Mesenchymal stem cell (in vitro differentiated cells and primary cell): ENCODE measurements at regions not wholly inside any gene's neighbourhood (a gene's known extent, or its start where the extent isn't known, plus 50 kb on each side); places are given as distances from the start of the nearest gene placed in this dataset.

Experiments
- DNase-seq: peaks from one replicate; pipeline ENCODE4 v3.0.0-alpha.2; 2013
- H2AFZ ChIP-seq: one replicate; pipeline ENCODE4 v1.6.1; 2013; ENCODE audit warnings: low read depth, mild to moderate bottlenecking, control low read depth, inconsistent platforms, low read length, moderate library complexity
- H2AK5ac ChIP-seq: 2 replicates; pipeline ENCODE4 v1.6.1; 2013; ENCODE audit warnings: low read length, moderate library complexity, mild to moderate bottlenecking, inconsistent platforms; ENCODE audit not compliant: severe bottlenecking
- H2BK120ac ChIP-seq: one replicate; pipeline ENCODE4 v1.6.1; 2013; ENCODE audit warnings: low read depth, mild to moderate bottlenecking, inconsistent platforms, low read length, moderate library complexity
- H2BK12ac ChIP-seq, 2 experiments: one replicate each; pipeline ENCODE4 v1.6.1; 2013; ENCODE audit warnings: inconsistent platforms in 2 of 2, low read length in 2 of 2, mild to moderate bottlenecking in 2 of 2, moderate library complexity in 2 of 2, control low read depth in 1 of 2
- H2BK15ac ChIP-seq: one replicate; pipeline ENCODE4 v1.6.1; 2013; ENCODE audit warnings: mild to moderate bottlenecking, low read depth, inconsistent platforms; ENCODE audit not compliant: poor library complexity, severe bottlenecking
- H2BK5ac ChIP-seq: 2 replicates; pipeline ENCODE4 v1.6.1; 2013; ENCODE audit warnings: low read depth, mild to moderate bottlenecking, low read length, control low read depth, inconsistent platforms; ENCODE audit not compliant: poor library complexity, severe bottlenecking
- H3K14ac ChIP-seq, 2 experiments: one replicate each; pipeline ENCODE4 v1.6.1; 2013; ENCODE audit warnings: inconsistent platforms in 2 of 2, low read length in 2 of 2, control low read depth in 1 of 2, mild to moderate bottlenecking in 1 of 2, moderate library complexity in 1 of 2
- H3K18ac ChIP-seq, 2 experiments: one replicate each; pipeline ENCODE4 v1.6.1; 2013; ENCODE audit warnings: inconsistent platforms in 2 of 2, low read length in 2 of 2, control low read depth in 1 of 2, low read depth in 1 of 2, mild to moderate bottlenecking in 1 of 2
- H3K23ac ChIP-seq, 2 experiments: one replicate each; pipeline ENCODE4 v1.6.1; 2013; ENCODE audit warnings: inconsistent platforms in 2 of 2, low read length in 2 of 2, mild to moderate bottlenecking in 2 of 2, moderate library complexity in 2 of 2, control low read depth in 1 of 2
- H3K27ac ChIP-seq: 2 replicates; pipeline ENCODE4 v1.5.1; 2013; ENCODE audit warnings: mild to moderate bottlenecking, moderate library complexity, low read length, control low read depth, inconsistent platforms; ENCODE audit not compliant: poor library complexity, severe bottlenecking
- H3K27me3 ChIP-seq, 2 experiments: 2 replicates each; pipeline versions ENCODE4 v1.6.1 to v1.7.0; 2013; ENCODE audit warnings: low read length in 2 of 2, mild to moderate bottlenecking in 2 of 2, moderate library complexity in 2 of 2, control low read depth in 1 of 2, inconsistent platforms in 1 of 2; ENCODE audit not compliant: control insufficient read depth in 1 of 2, insufficient read depth in 1 of 2
- H3K36me3 ChIP-seq, 2 experiments: 2 replicates each; pipeline versions ENCODE4 v1.6.1 to v1.7.0; 2013; ENCODE audit warnings: low read length in 2 of 2, control low read depth in 1 of 2, inconsistent platforms in 1 of 2, low read depth in 1 of 2, mild to moderate bottlenecking in 1 of 2; ENCODE audit not compliant: insufficient read depth in 2 of 2, control insufficient read depth in 1 of 2
- H3K4ac ChIP-seq, 2 experiments: one replicate each; pipeline ENCODE4 v1.6.1; 2013; ENCODE audit warnings: inconsistent platforms in 2 of 2, low read length in 2 of 2, mild to moderate bottlenecking in 2 of 2, moderate library complexity in 2 of 2, control low read depth in 1 of 2, low read depth in 1 of 2
- H3K4me1 ChIP-seq: 2 replicates; pipeline ENCODE4 v1.6.1; 2013; ENCODE audit warnings: low read depth, low read length, control low read depth; ENCODE audit not compliant: control insufficient read depth, insufficient read depth
- H3K4me2 ChIP-seq: 2 replicates; pipeline ENCODE4 v1.6.1; 2013; ENCODE audit warnings: low read length, mild to moderate bottlenecking, inconsistent platforms; ENCODE audit not compliant: poor library complexity, severe bottlenecking
- H3K4me3 ChIP-seq, 2 experiments: 2 replicates each; pipeline versions ENCODE4 v1.5.1 to v1.7.0; 2013; ENCODE audit warnings: low read length in 2 of 2, mild to moderate bottlenecking in 2 of 2, control low read depth in 1 of 2, low read depth in 1 of 2; ENCODE audit not compliant: insufficient read depth in 1 of 2
- H3K79me1 ChIP-seq: replicated peaks from 2 replicates; pipeline ENCODE4 v1.6.1; 2013; ENCODE audit warnings: mild to moderate bottlenecking, control low read depth, low read length, inconsistent platforms; ENCODE audit not compliant: poor library complexity, severe bottlenecking
- H3K9ac ChIP-seq: 2 replicates; pipeline ENCODE4 v1.7.0; 2013; ENCODE audit warnings: mild to moderate bottlenecking, low read length, moderate library complexity
- H3K9me3 ChIP-seq: 2 replicates; pipeline ENCODE4 v1.7.0; 2013; ENCODE audit warnings: mild to moderate bottlenecking, low read length; ENCODE audit not compliant: control insufficient read depth
- H4K8ac ChIP-seq: one replicate; pipeline ENCODE4 v1.6.1; 2013; ENCODE audit warnings: inconsistent platforms, mild to moderate bottlenecking, low read length, moderate library complexity
- H4K91ac ChIP-seq: one replicate; pipeline ENCODE4 v1.6.1; 2013; ENCODE audit warnings: mild to moderate bottlenecking, low read length, inconsistent platforms
- WGBS: methylation state at CpG from one replicate; pipeline ENCODE4 v1.1.7; 2013; ENCODE audit warnings: mixed read lengths; 5-methylcytosine and 5-hydroxymethylcytosine counted together

- no peak for DNase-seq
- H2BK120ac ChIP-seq, result no peak overlapping the region
- no peak overlapping the region for H3K23ac ChIP-seq
- H4K91ac ChIP-seq, result no peak overlapping the region
- H3K9ac ChIP-seq, result no peak overlapping the region
- no peak overlapping the region for H3K4me3 ChIP-seq
- no peak overlapping the region for H2BK15ac ChIP-seq
- H2BK12ac ChIP-seq, result no peak overlapping the region
- 90% methylated on average over 6 of the region's 10 CpGs for WGBS
- H3K27ac ChIP-seq, result no peak overlapping the region
- H3K27me3 ChIP-seq, result no peaks in the 10 kb centered on the region
- no peak overlapping the region for H2AFZ ChIP-seq
- H4K8ac ChIP-seq, result peak overlapping the region; percentile 42
- H2AK5ac ChIP-seq, result no peak overlapping the region
- H3K79me1 ChIP-seq, result no peaks in the 10 kb centered on the region
- H3K18ac ChIP-seq, result no peak overlapping the region
- H3K9me3 ChIP-seq, result no peaks in the 10 kb centered on the region
- H3K14ac ChIP-seq, result no peak overlapping the region
- H2BK5ac ChIP-seq, result no peak overlapping the region
- H3K4ac ChIP-seq, result no peak overlapping the region
- H3K36me3 ChIP-seq, result no peaks in the 10 kb centered on the region
- H3K4me1 ChIP-seq, result no peaks in the 10 kb centered on the region
- no peak overlapping the region for H3K4me2 ChIP-seq
Measured at GRCh38 chr13:47796816-47797215, 204.3 kb downstream of the SUCLA2 start.

- Histone ChIP-seq H2AFZ (no peak overlapping the region), H3K23ac (no peak overlapping the region), H2AK5ac (no peak overlapping the region), H3K4ac (no peak overlapping the region), H3K27ac (no peak overlapping the region), H3K9ac (no peak overlapping the region), H4K91ac (no peak overlapping the region), H3K4me2 (no peak overlapping the region), H3K79me1 (no peaks in the 10 kb centered on the region), H4K8ac (no peak overlapping the region), H2BK12ac (no peak overlapping the region), H2BK15ac (no peak overlapping the region), H2BK120ac (no peak overlapping the region), H3K18ac (no peak overlapping the region), H3K14ac (no peak overlapping the region), H3K9me3 (no peaks in the 10 kb centered on the region), H3K4me3 (no peak overlapping the region), H2BK5ac (no peak overlapping the region), H3K36me3 (no peaks in the 10 kb centered on the region), H3K4me1 (no peaks in the 10 kb centered on the region), H3K27me3 (no peaks in the 10 kb centered on the region)
- DNase-seq, result peak; percentile 22
- WGBS, result no CpG with 5 or more reads among the region's 2 CpGs
Measured at GRCh38 chr13:47794963-47795362, 206.1 kb downstream of the SUCLA2 start.

- Histone ChIP-seq H2BK12ac (no peak overlapping the region), H3K14ac (no peak overlapping the region), H3K36me3 (no peaks in the 10 kb centered on the region), H3K18ac (no peak overlapping the region), H3K4me2 (no peak overlapping the region), H2AFZ (no peak overlapping the region), H3K9me3 (no peaks in the 10 kb centered on the region), H3K4ac (no peak overlapping the region), H2BK15ac (no peak overlapping the region), H4K8ac (no peak overlapping the region), H2AK5ac (no peak overlapping the region), H3K27ac (no peak overlapping the region), H3K23ac (no peak overlapping the region), H4K91ac (no peak overlapping the region), H3K27me3 (no peaks in the 10 kb centered on the region), H3K4me1 (no peaks in the 10 kb centered on the region), H2BK120ac (no peak overlapping the region), H2BK5ac (no peak overlapping the region), H3K9ac (no peak overlapping the region), H3K79me1 (no peaks in the 10 kb centered on the region), H3K4me3 (no peak overlapping the region)
- 57% methylated on average over 2 of the region's 2 CpGs for WGBS
- no peak for DNase-seq
Measured at GRCh38 chr13:47790755-47791154, 210.3 kb downstream of the SUCLA2 start.

GRCh38 chr13:47788844-47789243 lies 212.2 kb downstream of the SUCLA2 start:
- Histone ChIP-seq H3K79me1 (no peaks in the 10 kb centered on the region), H2BK120ac (no peak overlapping the region), H4K91ac (no peak overlapping the region), H2BK12ac (no peak overlapping the region), H3K36me3 (no peaks in the 10 kb centered on the region), H2BK5ac (no peak overlapping the region), H2BK15ac (no peak overlapping the region), H3K27me3 (no peaks in the 10 kb centered on the region), H3K9ac (no peak overlapping the region), H2AFZ (no peak overlapping the region), H3K4me2 (no peak overlapping the region), H3K4me1 (no peaks in the 10 kb centered on the region), H4K8ac (no peak overlapping the region), H3K9me3 (no peaks in the 10 kb centered on the region), H3K27ac (no peak overlapping the region), H3K14ac (no peak overlapping the region), H3K18ac (no peak overlapping the region), H3K4me3 (no peak overlapping the region), H3K23ac (no peak overlapping the region), H2AK5ac (no peak overlapping the region), H3K4ac (no peak overlapping the region)
- no peak for DNase-seq
